Keratinocyte (primary cell): ENCODE measurements at regions not wholly inside any gene's neighbourhood (a gene's known extent, or its start where the extent isn't known, plus 50 kb on each side); places are given as distances from the start of the nearest gene placed in this dataset.

Source experiments
- EZH2 ChIP-seq: IDR thresholded peaks from one replicate; pipeline ENCODE4 v1.6.1; 2012; ENCODE audit warnings: inconsistent platforms, mild to moderate bottlenecking, low read length, moderate library complexity
- TF ChIP-seq, protein P1 (sequence below), 3 experiments: IDR thresholded peaks in 1 of 3; conservative IDR thresholded peaks in 1 of 3; optimal IDR thresholded peaks in 1 of 3; 2 replicates in 2 of 3; 3 replicates in 1 of 3; pipeline versions ENCODE3 to v1.5.1; 2011; ENCODE audit warnings: low read length in 3 of 3, mild to moderate bottlenecking in 3 of 3, moderate library complexity in 2 of 3, control low read depth in 1 of 3, inconsistent platforms in 1 of 3; ENCODE audit not compliant: insufficient read depth in 2 of 3; ENCODE audit errors: extremely low read depth in 1 of 3

GRCh38 chr15:39088156-39088555 lies 492.7 kb upstream of the THBS1 start:
- TF ChIP-seq EZH2 = no peak
- TF ChIP-seq, protein P1, sequence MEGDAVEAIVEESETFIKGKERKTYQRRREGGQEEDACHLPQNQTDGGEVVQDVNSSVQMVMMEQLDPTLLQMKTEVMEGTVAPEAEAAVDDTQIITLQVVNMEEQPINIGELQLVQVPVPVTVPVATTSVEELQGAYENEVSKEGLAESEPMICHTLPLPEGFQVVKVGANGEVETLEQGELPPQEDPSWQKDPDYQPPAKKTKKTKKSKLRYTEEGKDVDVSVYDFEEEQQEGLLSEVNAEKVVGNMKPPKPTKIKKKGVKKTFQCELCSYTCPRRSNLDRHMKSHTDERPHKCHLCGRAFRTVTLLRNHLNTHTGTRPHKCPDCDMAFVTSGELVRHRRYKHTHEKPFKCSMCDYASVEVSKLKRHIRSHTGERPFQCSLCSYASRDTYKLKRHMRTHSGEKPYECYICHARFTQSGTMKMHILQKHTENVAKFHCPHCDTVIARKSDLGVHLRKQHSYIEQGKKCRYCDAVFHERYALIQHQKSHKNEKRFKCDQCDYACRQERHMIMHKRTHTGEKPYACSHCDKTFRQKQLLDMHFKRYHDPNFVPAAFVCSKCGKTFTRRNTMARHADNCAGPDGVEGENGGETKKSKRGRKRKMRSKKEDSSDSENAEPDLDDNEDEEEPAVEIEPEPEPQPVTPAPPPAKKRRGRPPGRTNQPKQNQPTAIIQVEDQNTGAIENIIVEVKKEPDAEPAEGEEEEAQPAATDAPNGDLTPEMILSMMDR (optimal IDR thresholded peaks at IDR 0.05 in 1 of 3, IDR thresholded peaks at IDR 0.05 in 1 of 3, conservative IDR thresholded peaks at IDR 0.05 in 1 of 3; ENCODE audit: extremely low read depth in 1 of 3, insufficient read depth in 2 of 3, low read length in 3 of 3) = no peak
